ENCODE measurements at regions not wholly inside any gene's neighbourhood (a gene's known extent, or its start where the extent isn't known, plus 50 kb on each side); places are given as distances from the start of the nearest gene placed in this dataset.

DNA sequence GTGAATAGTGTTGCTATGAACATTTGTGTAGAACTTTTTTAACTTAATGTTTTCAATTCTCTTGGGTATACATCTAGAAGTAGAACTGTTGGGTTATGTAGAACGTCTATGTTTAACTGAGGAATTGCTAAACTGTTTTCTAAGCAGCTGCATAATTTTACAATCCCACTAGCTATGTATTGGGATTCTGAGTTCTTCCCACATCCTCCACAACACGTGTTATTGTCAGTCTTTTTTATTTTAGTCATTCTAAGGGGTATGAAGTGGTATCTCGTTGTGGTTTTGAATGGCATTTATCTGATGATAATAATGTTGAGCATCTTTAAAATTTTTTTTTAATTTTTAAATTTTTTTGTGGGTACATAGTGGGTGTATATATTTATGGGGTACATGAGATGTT, 55.0 kb upstream of the NPHP3 start:
- TF ChIP-seq, protein P1, sequence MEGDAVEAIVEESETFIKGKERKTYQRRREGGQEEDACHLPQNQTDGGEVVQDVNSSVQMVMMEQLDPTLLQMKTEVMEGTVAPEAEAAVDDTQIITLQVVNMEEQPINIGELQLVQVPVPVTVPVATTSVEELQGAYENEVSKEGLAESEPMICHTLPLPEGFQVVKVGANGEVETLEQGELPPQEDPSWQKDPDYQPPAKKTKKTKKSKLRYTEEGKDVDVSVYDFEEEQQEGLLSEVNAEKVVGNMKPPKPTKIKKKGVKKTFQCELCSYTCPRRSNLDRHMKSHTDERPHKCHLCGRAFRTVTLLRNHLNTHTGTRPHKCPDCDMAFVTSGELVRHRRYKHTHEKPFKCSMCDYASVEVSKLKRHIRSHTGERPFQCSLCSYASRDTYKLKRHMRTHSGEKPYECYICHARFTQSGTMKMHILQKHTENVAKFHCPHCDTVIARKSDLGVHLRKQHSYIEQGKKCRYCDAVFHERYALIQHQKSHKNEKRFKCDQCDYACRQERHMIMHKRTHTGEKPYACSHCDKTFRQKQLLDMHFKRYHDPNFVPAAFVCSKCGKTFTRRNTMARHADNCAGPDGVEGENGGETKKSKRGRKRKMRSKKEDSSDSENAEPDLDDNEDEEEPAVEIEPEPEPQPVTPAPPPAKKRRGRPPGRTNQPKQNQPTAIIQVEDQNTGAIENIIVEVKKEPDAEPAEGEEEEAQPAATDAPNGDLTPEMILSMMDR (conservative IDR thresholded peaks at IDR 0.05), result no peak
- no peak for TF ChIP-seq ZFX (IDR thresholded peaks at IDR 0.05)
- H3K27ac ChIP-seq, result no peak overlapping the region

DNA sequence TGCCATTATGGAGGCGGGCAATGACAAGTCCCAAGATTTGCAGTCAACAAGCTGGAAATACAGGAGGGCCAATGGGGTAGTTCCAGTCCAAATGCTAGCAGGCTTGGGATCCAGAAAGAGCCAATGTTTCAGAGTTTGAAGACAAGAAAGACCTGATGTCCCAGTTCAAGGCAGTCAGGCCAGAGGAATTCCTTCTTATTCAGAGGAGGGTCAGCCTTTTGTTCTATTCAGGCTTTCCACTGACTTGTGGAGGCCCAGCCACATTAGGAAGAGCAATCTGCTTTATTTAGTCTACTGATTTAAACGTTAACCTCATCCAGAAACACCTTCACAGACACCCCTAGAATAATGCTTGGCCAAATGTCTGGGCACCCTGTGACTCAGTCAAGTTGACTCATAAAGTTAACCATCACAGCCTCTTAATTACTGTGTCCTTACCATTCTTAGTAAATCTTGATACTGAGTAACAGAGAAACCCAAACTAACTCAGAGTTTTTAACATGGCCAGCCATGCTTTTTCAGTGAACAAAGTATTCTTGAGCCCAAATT, 50.9 kb upstream of the NPHP3 start:
- H3K27ac ChIP-seq, result no peak overlapping the region
- TF ChIP-seq, protein P1 (conservative IDR thresholded peaks at IDR 0.05), result no peak
- no peak for TF ChIP-seq ZFX (IDR thresholded peaks at IDR 0.05)

DNA sequence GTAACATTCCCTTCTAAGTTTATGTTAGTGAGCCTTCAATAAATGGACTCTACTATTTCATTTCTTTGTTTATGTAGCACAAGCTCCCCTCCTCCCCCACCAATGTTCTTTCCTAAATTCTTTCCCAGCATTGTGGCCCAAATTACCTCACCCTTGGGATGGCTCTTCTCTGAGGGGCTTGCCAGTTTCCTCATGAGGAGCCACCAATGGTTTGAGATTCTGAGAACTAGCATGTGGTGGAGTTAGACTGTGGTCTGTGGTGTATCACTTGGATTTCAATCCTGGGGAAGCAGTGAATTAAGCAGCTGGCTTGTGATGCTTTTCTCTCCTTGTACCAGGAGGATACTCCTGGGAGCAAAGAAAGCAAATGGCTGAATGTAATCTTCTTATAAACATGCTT, 50.0 kb upstream of the NPHP3 start:
- TF ChIP-seq, protein P1 (conservative IDR thresholded peaks at IDR 0.05), result no peak
- TF ChIP-seq ZFX (IDR thresholded peaks at IDR 0.05), result no peak

More for the DNA sequence above, 50.0 kb upstream of the NPHP3 start:
- H3K27ac ChIP-seq, result no peak overlapping the region
